ENCODE measurements at regions not wholly inside any gene's neighbourhood (a gene's known extent, or its start where the extent isn't known, plus 50 kb on each side); places are given as distances from the start of the nearest gene placed in this dataset.

- Histone ChIP-seq H3K4me1 (ENCODE audit: insufficient read depth, low read length) (no peaks in the 10 kb centered on the region), H3K4ac (ENCODE audit: low read depth, low read length) (no peak overlapping the region), H4K20me1 (ENCODE audit: control insufficient read depth, insufficient read depth, insufficient read length) (no peaks in the 10 kb centered on the region), H4K91ac (ENCODE audit: insufficient read length, low read depth, low read length) (no peak overlapping the region), H2BK12ac (ENCODE audit: insufficient read length, low read depth, low read length) (no peak overlapping the region), H3K27ac (ENCODE audit: insufficient read length, low read depth, low read length) (no peak overlapping the region), H3K23me2 (ENCODE audit: insufficient read length, low read depth, low read length, poor library complexity, severe bottlenecking) (no peaks in the 10 kb centered on the region), H3K9ac (ENCODE audit: extremely low read depth, insufficient read length, low read length) (no peak overlapping the region), H3K79me2 (ENCODE audit: insufficient read depth, low read length) (no peaks in the 10 kb centered on the region), H3K79me1 (ENCODE audit: insufficient read depth, low read depth, low read length, poor library complexity, severe bottlenecking) (no peaks in the 10 kb centered on the region), H2BK15ac (ENCODE audit: low read depth, low read length) (no peak overlapping the region), H3T11ph (ENCODE audit: low read length) (no peak overlapping the region), H3K56ac (ENCODE audit: insufficient read length, low read depth, low read length) (no peak overlapping the region), H4K8ac (replicated peaks; ENCODE audit: insufficient read length, low read depth, low read length) (no peak overlapping the region), H3K23ac (ENCODE audit: insufficient read length, low read depth, low read length) (no peak overlapping the region), H2BK5ac (ENCODE audit: insufficient read length, low read length) (no peak overlapping the region), H4K5ac (ENCODE audit: insufficient read length, low read depth, low read length) (no peak overlapping the region), H2BK120ac (ENCODE audit: low read depth, low read length, poor library complexity, severe bottlenecking) (no peak overlapping the region), H3K9me3 (ENCODE audit: control insufficient read depth, low read depth, low read length) (no peaks in the 10 kb centered on the region), H3K18ac (ENCODE audit: insufficient read length, low read depth, low read length) (no peak overlapping the region), H3K27me3 (ENCODE audit: insufficient read depth, low read length) (no peaks in the 10 kb centered on the region), H2AK5ac (ENCODE audit: insufficient read length, low read length) (no peak overlapping the region), H3K4me2 (ENCODE audit: insufficient read depth, insufficient read length, low read length) (no peak overlapping the region), H3K14ac (ENCODE audit: insufficient read depth, low read length) (no peak overlapping the region), H2AFZ (ENCODE audit: low read length) (no peak overlapping the region), H2BK20ac (ENCODE audit: low read depth, low read length, poor library complexity, severe bottlenecking) (no peak overlapping the region)
- peaks cover 0 to 9% (median 0%) of the 10 kb centered on the region in 3 experiments; a peak in 4 of 7 replicates for H3K36me3 Mint-ChIP-seq (ENCODE audit: insufficient read depth in 1 of 3, low read depth in 3 of 3)
- peaks cover 7 to 8% of the 10 kb centered on the region in 2 experiments; a peak in 4 of 5 replicates for H3K9me3 Mint-ChIP-seq
- 0 out of 4 replicates have a peak, but pooled peaks cover 0 to 3% of the 10 kb centered on the region in 2 experiments for H3K4me1 Mint-ChIP-seq
- no peak for DNase-seq
- no peak for TF ChIP-seq CTCF (conservative IDR thresholded peaks at IDR 0.05)
- no peak overlapping the region for H3K4me3 Mint-ChIP-seq
- no peak overlapping the region for H3K27ac Mint-ChIP-seq
- no CpG with 5 or more reads among the region's 5 CpGs for WGBS (ENCODE audit: extremely low coverage, insufficient read length, low lambda C conversion rate)
- no peaks in the 10 kb centered on the region for H3K27me3 Mint-ChIP-seq (ENCODE audit: low read depth)
Measured at GRCh38 chr9:106575823-106576222, 287.1 kb upstream of the ZNF462 start.

All from H9 (cell line).